ENCODE measurements at regions not wholly inside any gene's neighbourhood (a gene's known extent, or its start where the extent isn't known, plus 50 kb on each side); places are given as distances from the start of the nearest gene placed in this dataset.

DNA sequence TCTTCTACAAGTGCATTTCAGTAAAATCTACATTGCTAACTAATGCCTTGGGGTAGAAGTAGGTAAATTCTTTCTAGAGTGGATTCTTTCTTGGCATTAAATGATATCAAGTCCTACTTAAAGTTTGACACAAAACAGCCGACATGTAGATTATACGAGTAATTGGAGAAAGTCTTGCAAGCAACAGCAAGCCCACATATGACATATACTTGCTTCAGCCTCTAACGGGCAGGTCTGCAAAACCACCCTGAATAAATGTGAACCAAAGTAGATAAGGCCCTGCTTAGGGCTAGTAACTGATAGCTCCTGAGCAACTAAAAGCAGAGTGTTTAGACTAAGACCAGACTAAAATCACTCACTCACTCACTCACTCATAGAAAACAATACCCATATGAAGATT lies 203.2 kb downstream of the LTN1 start:
- WGBS, 2 donors = 52 to 57% methylated on average over 3 of the region's 3 CpGs
- Histone ChIP-seq H3K27me3 (no peaks in the 10 kb centered on the region), H3K4me1 (peaks cover 0 to 3% (median 0%) of the 10 kb centered on the region in 4 donors), H3K4me3 (no peak overlapping the region), H3K36me3 (no peaks in the 10 kb centered on the region), H3K9me3 (no peaks in the 10 kb centered on the region), H3K27ac (no peak overlapping the region)
- DNase-seq (no peak), ATAC-seq (ENCODE audit: low FRiP score in 2 of 2) (no peak)
- no peak for TF ChIP-seq EP300 (IDR thresholded peaks at IDR 0.05)
- TF ChIP-seq CTCF (IDR thresholded peaks at IDR 0.05) = no peak
- no peak for TF ChIP-seq POLR2AphosphoS5 (IDR thresholded peaks at IDR 0.05)
- no peak for TF ChIP-seq POLR2A (IDR thresholded peaks at IDR 0.05)

- TF ChIP-seq POLR2A (IDR thresholded peaks at IDR 0.05) (no peak), CTCF (IDR thresholded peaks at IDR 0.05) (no peak), EP300 (IDR thresholded peaks at IDR 0.05) (no peak), POLR2AphosphoS5 (IDR thresholded peaks at IDR 0.05) (no peak)
- no peak overlapping the region for H3K4me3 ChIP-seq
- H3K9me3 ChIP-seq = peaks cover 0 to 3% (median 0%) of the 10 kb centered on the region in 4 donors
- ATAC-seq (ENCODE audit: low FRiP score in 2 of 2) = no peak
- DNase-seq = no peak
- no peaks in the 10 kb centered on the region for H3K27me3 ChIP-seq
- 88 to 97% methylated on average over 6 of the region's 6 CpGs for WGBS, 2 donors
- H3K27ac ChIP-seq = no peak overlapping the region
- H3K36me3 ChIP-seq = no peaks in the 10 kb centered on the region
- H3K4me1 ChIP-seq = peaks cover 0 to 3% (median 0%) of the 10 kb centered on the region in 4 donors
Measured at GRCh38 chr21:28788030-28788429, 204.6 kb downstream of the LTN1 start.

- Histone ChIP-seq H3K9me3 (peaks cover 0 to 3% (median 0%) of the 10 kb centered on the region in 4 donors), H3K27ac (no peak overlapping the region), H3K4me1 (no peaks in the 10 kb centered on the region), H3K36me3 (no peaks in the 10 kb centered on the region), H3K4me3 (no peak overlapping the region), H3K27me3 (no peaks in the 10 kb centered on the region)
- ATAC-seq (ENCODE audit: low FRiP score in 2 of 2) = no peak
- peak in 1 of 2 donors; percentile 75 for DNase-seq
- TF ChIP-seq EP300 (IDR thresholded peaks at IDR 0.05) (no peak), POLR2AphosphoS5 (IDR thresholded peaks at IDR 0.05) (no peak), POLR2A (IDR thresholded peaks at IDR 0.05) (no peak), CTCF (IDR thresholded peaks at IDR 0.05) (no peak)
- 95% methylated on average over 32 of the region's 32 CpGs; no CpG with 5 or more reads in 1 of the 2 donors for WGBS, 2 donors
Measured at GRCh38 chr21:28783641-28784185, 209.0 kb downstream of the LTN1 start.

- DNase-seq (no peak), ATAC-seq (ENCODE audit: low FRiP score in 2 of 2) (no peak)
- TF ChIP-seq CTCF (IDR thresholded peaks at IDR 0.05) = peak in 1 of 6 experiments; percentile 7
- no peak for TF ChIP-seq POLR2AphosphoS5 (IDR thresholded peaks at IDR 0.05)
- Histone ChIP-seq H3K27me3 (no peaks in the 10 kb centered on the region), H3K4me1 (no peaks in the 10 kb centered on the region), H3K27ac (no peak overlapping the region), H3K4me3 (no peak overlapping the region), H3K36me3 (no peaks in the 10 kb centered on the region), H3K9me3 (peaks cover 0 to 3% (median 0%) of the 10 kb centered on the region in 4 donors)
Measured at GRCh38 chr21:28781602-28782276, 210.9 kb downstream of the LTN1 start.

DNA sequence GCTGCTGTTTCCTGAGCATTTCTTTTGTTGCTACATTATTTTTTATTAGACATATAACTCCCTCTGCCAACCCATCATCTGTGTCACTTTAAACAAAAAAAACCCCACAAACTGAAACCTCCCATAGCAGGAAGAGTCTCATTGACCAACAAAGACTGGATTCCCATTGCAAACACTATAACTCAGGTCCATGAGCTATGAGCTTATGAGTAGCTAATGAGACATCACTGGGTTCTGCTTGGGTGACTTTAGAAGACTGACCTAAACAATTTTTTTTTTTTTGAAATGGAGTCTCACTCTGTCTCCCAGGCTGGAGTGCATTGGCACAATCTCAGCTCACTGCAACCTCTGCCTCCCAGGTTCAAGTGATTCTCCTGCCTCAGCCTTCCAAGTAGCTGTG lies 212.8 kb downstream of the LTN1 start:
- no peaks in the 10 kb centered on the region for H3K27me3 ChIP-seq
- TF ChIP-seq CTCF (IDR thresholded peaks at IDR 0.05) = no peak
- TF ChIP-seq EP300 (IDR thresholded peaks at IDR 0.05) = no peak
- TF ChIP-seq POLR2A (IDR thresholded peaks at IDR 0.05) = no peak
- no peak for TF ChIP-seq POLR2AphosphoS5 (IDR thresholded peaks at IDR 0.05)
- no peaks in the 10 kb centered on the region for H3K36me3 ChIP-seq
- H3K27ac ChIP-seq = no peak overlapping the region
- H3K4me3 ChIP-seq = no peak overlapping the region
- ATAC-seq (ENCODE audit: low FRiP score in 2 of 2) (no peak), DNase-seq (no peak)
- no peaks in the 10 kb centered on the region for H3K4me1 ChIP-seq
- H3K9me3 ChIP-seq = peaks cover 0 to 3% (median 0%) of the 10 kb centered on the region in 4 donors
